NCI-H1436 (cell line): ENCODE measurements at regions not wholly inside any gene's neighbourhood (a gene's known extent, or its start where the extent isn't known, plus 50 kb on each side); places are given as distances from the start of the nearest gene placed in this dataset.
A peak's percentile ranks its signal among the peaks of the same experiment; 100 is the strongest.
"Not testable (repeated sequence)": the region's sequence is repeated elsewhere in the genome, so short reads cannot be mapped to it uniquely, and the experiment has no call there.

Experiments used
- DNase-seq: peaks from one replicate; lab custom pipeline; 2025; lab: John Stamatoyannopoulos, UW

- DNase-seq = no peak
Measured at GRCh38 chr3:124316034-124316287, 324.0 kb upstream of the ROPN1 start.

- no peak for DNase-seq
Measured at GRCh38 chr3:124318014-124318413, 326.1 kb upstream of the ROPN1 start.

- DNase-seq = no peak
Measured at GRCh38 chr3:124318656-124319055, 326.7 kb upstream of the ROPN1 start.

GRCh38 chr3:124320976-124321375 lies 329.1 kb upstream of the ROPN1 start:
- DNase-seq = no peak

- no peak for DNase-seq
Measured at GRCh38 chr3:124322309-124322880, 330.5 kb upstream of the ROPN1 start.

- DNase-seq = peak; percentile 31
Measured at GRCh38 chr3:124322966-124323365, 331.0 kb upstream of the ROPN1 start.

- DNase-seq = no peak
Measured at GRCh38 chr3:124325248-124325647, 333.3 kb upstream of the ROPN1 start.

GRCh38 chr3:124329723-124330122 lies 337.8 kb upstream of the ROPN1 start:
- DNase-seq = no peak

GRCh38 chr3:124333931-124334640 lies 342.2 kb upstream of the ROPN1 start:
- no peak for DNase-seq

GRCh38 chr3:124336067-124336656 lies 344.2 kb upstream of the ROPN1 start:
- DNase-seq = no peak

- DNase-seq = no peak
Measured at GRCh38 chr3:124345845-124346244, 353.9 kb upstream of the ROPN1 start.

GRCh38 chr3:124346487-124346886 lies 354.6 kb upstream of the ROPN1 start:
- no peak for DNase-seq

- no peak for DNase-seq
Measured at GRCh38 chr3:124347418-124347817, 355.5 kb upstream of the ROPN1 start.

- not testable (repeated sequence) for DNase-seq
Measured at GRCh38 chr3:124348555-124348954, 356.6 kb upstream of the ROPN1 start.

GRCh38 chr3:124351430-124352148 lies 359.7 kb upstream of the ROPN1 start:
- peak; percentile 73 for DNase-seq

GRCh38 chr3:124352149-124352539 lies 360.2 kb upstream of the ROPN1 start:
- no peak for DNase-seq

- no peak for DNase-seq
Measured at GRCh38 chr3:124353691-124354090, 361.8 kb upstream of the ROPN1 start.

GRCh38 chr3:124354150-124354549 lies 362.2 kb upstream of the ROPN1 start:
- no peak for DNase-seq

- DNase-seq = no peak
Measured at GRCh38 chr3:124358156-124358555, 366.2 kb upstream of the ROPN1 start.

- no peak for DNase-seq
Measured at GRCh38 chr3:124360155-124360554, 368.2 kb upstream of the ROPN1 start.

- no peak for DNase-seq
Measured at GRCh38 chr3:124360563-124360962, 368.6 kb upstream of the ROPN1 start.

- DNase-seq = no peak
Measured at GRCh38 chr3:124361566-124361965, 368.7 kb upstream of the UMPS start.

- DNase-seq = no peak
Measured at GRCh38 chr3:124362455-124362854, 367.8 kb upstream of the UMPS start.
